ENCODE measurements at regions not wholly inside any gene's neighbourhood (a gene's known extent, or its start where the extent isn't known, plus 50 kb on each side); places are given as distances from the start of the nearest gene placed in this dataset.

- intact Hi-C loops (cut with DNase I; ENCODE audit: low total_unique reads): no loop called here
- no peaks in the 10 kb centered on the region for H3K4me1 ChIP-seq
- 81 to 97% methylated on average over 1 of the region's 1 CpG for WGBS, 2 donors
- H3K27me3 ChIP-seq: no peaks in the 10 kb centered on the region
- H3K36me3 ChIP-seq (ENCODE audit: low read depth, missing control alignments): no peaks in the 10 kb centered on the region
- no peak for DNase-seq
- no peaks in the 10 kb centered on the region for H3K9me3 ChIP-seq
- no peak overlapping the region for H3K4me3 ChIP-seq
- no peak overlapping the region for H3K27ac ChIP-seq
- TF ChIP-seq POLR2A (IDR thresholded peaks at IDR 0.05) (no peak), CTCF (IDR thresholded peaks at IDR 0.05) (no peak)
Observed at GRCh38 chr6:106005013-106005412, 81.1 kb upstream of the PRDM1 start.

DNA sequence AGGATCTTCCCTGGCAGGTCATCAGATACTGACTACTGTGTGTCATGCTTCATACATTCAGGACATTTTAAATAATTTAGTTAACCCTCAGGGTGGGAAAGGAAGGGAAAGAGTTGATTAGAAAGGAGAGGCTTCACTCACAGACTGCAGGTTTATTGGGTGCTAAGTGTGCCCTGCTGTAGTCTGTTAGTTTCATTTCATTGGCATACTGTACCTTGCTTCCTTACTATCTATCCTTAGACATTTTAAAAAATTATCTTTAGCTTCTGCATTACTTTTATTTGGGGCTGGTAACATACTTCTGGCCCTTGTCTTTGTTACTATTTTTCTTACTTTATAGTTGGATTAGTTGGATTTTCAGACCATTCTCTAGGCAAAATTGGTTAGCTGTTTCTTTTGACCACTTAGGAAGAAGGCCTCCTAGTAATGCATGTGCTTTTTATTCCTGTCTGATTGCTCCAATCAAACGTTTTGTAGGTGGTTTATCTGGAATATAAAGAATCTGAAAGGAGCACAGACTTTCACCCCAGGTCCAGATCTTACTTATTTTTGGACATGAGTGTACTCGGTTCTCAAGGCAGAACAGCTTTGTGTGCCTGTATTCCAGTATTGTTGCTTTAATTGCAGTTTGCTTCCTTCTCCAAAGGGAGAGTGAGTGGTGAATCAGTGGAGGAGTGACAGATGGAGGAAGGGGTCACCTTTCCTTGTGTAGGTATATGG lies 82.7 kb upstream of the PRDM1 start:
- no peak overlapping the region for H3K27ac ChIP-seq
- WGBS, 2 donors: 48 to 61% methylated on average over 2 of the region's 2 CpGs
- intact Hi-C loops (cut with DNase I; ENCODE audit: low total_unique reads): no loop called here
- no peaks in the 10 kb centered on the region for H3K36me3 ChIP-seq (ENCODE audit: low read depth, missing control alignments)
- TF ChIP-seq POLR2A (IDR thresholded peaks at IDR 0.05) (no peak), CTCF (IDR thresholded peaks at IDR 0.05) (no peak)
- no peaks in the 10 kb centered on the region for H3K9me3 ChIP-seq
- no peak overlapping the region for H3K4me3 ChIP-seq
- H3K27me3 ChIP-seq: no peaks in the 10 kb centered on the region
- H3K4me1 ChIP-seq: no peaks in the 10 kb centered on the region
- no peak for DNase-seq

DNA sequence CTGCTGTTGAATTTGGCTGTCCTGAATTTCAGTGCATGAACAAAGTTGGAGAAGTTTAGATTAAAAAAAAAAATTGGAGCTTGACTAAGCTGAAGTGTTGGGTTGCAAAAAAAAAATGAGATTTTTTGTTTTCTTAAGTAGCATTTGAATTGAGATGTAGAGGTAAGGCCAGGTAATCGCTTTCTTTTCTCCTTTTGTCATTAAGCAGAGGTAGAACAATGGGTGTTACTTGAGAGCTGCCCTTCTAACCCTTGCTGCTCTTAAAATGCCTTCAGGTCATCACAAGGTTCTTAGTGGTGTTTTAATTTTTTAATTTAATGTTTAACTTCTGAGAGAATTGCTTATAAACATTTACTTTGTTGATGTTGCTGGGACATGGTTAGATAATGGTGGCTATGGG lies 84.1 kb upstream of the PRDM1 start:
- Histone ChIP-seq H3K27me3 (no peaks in the 10 kb centered on the region), H3K4me1 (no peaks in the 10 kb centered on the region), H3K9me3 (no peaks in the 10 kb centered on the region), H3K36me3 (ENCODE audit: low read depth, missing control alignments) (no peaks in the 10 kb centered on the region), H3K27ac (no peak overlapping the region), H3K4me3 (no peak overlapping the region)
- 77 to 79% methylated on average over 1 of the region's 1 CpG for WGBS, 2 donors
- TF ChIP-seq POLR2A (IDR thresholded peaks at IDR 0.05): no peak
- TF ChIP-seq CTCF (IDR thresholded peaks at IDR 0.05): no peak
- intact Hi-C loops (cut with DNase I; ENCODE audit: low total_unique reads): no loop called here
- DNase-seq: no peak

DNA sequence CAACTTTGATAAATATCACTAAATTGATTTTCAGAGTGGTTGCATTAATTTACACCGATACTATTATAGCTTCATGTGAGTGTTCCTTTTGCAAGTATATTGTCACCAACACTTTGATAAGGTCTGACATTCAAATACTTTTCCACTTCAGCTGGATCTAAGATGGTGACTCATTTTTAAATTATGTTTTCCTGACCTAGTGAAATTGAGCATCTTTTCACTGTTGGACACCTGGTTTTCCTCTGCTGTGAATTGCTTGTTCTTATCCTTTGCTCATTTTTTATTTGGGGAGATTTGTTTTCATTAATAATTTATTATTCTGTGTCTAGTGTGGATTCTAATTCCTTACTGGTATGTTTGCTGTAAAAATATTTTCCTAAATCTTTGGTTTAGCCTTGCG lies 85.2 kb upstream of the PRDM1 start:
- DNase-seq: no peak
- no peaks in the 10 kb centered on the region for H3K4me1 ChIP-seq
- 91 to 93% methylated on average over 2 of the region's 2 CpGs for WGBS, 2 donors
- intact Hi-C loops (cut with DNase I; ENCODE audit: low total_unique reads): no loop called here
- H3K27me3 ChIP-seq: no peaks in the 10 kb centered on the region
- H3K9me3 ChIP-seq: no peaks in the 10 kb centered on the region
- no peaks in the 10 kb centered on the region for H3K36me3 ChIP-seq (ENCODE audit: low read depth, missing control alignments)
- H3K27ac ChIP-seq: no peak overlapping the region
- TF ChIP-seq POLR2A (IDR thresholded peaks at IDR 0.05): no peak
- no peak for TF ChIP-seq CTCF (IDR thresholded peaks at IDR 0.05)
- no peak overlapping the region for H3K4me3 ChIP-seq

DNA sequence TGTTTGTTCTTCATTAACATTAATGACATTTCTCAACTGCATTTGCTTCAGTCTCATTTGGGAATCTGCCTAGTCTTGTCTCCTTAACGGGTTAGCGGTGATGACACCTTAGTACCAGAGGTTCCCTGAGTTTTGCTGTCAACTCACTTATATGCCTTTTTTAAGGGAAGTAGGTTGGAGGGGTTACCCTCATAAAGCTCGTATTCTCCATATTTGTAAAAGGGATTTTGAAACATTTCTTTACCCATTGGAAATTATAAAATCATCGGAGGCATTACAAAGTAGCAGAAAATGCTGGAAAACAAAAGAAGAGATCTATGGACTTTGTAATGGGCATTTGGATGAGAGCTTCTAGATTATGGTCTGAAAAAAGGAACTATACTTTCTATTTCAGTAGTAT lies 88.7 kb upstream of the PRDM1 start:
- intact Hi-C loops (cut with DNase I; ENCODE audit: low total_unique reads): no loop called here
- Histone ChIP-seq H3K4me1 (peaks cover 5% of the 10 kb centered on the region), H3K27ac (no peak overlapping the region), H3K27me3 (no peaks in the 10 kb centered on the region), H3K4me3 (no peak overlapping the region), H3K9me3 (no peaks in the 10 kb centered on the region), H3K36me3 (ENCODE audit: low read depth, missing control alignments) (no peaks in the 10 kb centered on the region)
- TF ChIP-seq CTCF (IDR thresholded peaks at IDR 0.05) (no peak), POLR2A (IDR thresholded peaks at IDR 0.05) (no peak)
- DNase-seq: no peak
- 61% methylated on average over 4 of the region's 4 CpGs for WGBS, 2 donors

Data from testis (tissue), 2 donors.